Endothelial cell of umbilical vein (primary cell): ENCODE measurements at regions not wholly inside any gene's neighbourhood (a gene's known extent, or its start where the extent isn't known, plus 50 kb on each side); places are given as distances from the start of the nearest gene placed in this dataset.

Experiments
- EZH2 ChIP-seq: IDR thresholded peaks from 2 replicates; pipeline ENCODE4 v1.6.1; 2012; ENCODE audit warnings: borderline replicate concordance, low read depth, mild to moderate bottlenecking, moderate library complexity, low read length, inconsistent platforms; ENCODE audit not compliant: severe bottlenecking
- POLR2A ChIP-seq: IDR thresholded peaks from 2 replicates; pipeline ENCODE4 v1.6.1; 2012; ENCODE audit warnings: low read depth, mild to moderate bottlenecking, control low read depth, low read length
- POLR2AphosphoS5 ChIP-seq: IDR thresholded peaks from 2 replicates; pipeline ENCODE4 v1.6.1; 2012; ENCODE audit warnings: low read depth, mild to moderate bottlenecking, control low read depth, low read length, moderate library complexity; ENCODE audit not compliant: insufficient read depth
- TF ChIP-seq, protein P1 (sequence below), 2 donors: IDR thresholded peaks; 1 replicate in 1 of 2; 2 replicates in 1 of 2; pipeline ENCODE4 v1.5.1; 2011; ENCODE audit warnings: low read length in 2 of 2, mild to moderate bottlenecking in 2 of 2, moderate library complexity in 2 of 2, control low read depth in 1 of 2, inconsistent platforms in 1 of 2, low read depth in 1 of 2; ENCODE audit not compliant: insufficient read depth in 1 of 2; ENCODE audit errors: extremely low read depth in 1 of 2

DNA sequence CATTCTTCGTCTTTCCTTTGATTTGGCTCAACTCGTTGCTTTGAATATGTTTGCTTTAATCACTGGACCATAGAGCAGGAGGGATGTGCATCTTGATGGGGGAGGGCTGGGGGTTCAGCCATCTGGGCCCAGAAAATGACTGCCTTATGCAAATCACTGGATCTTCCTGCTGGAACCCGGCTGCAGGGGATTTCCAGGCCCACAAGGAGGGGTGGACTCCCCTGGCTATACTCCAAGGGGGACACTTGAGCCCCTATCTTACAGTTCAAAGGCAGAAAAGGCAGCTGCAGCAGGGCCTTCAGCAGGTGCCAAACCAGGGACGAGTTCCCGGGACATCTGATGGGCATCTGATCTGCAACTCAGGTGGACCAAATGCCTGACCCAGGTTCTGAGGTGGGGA, 122.5 kb downstream of the DICER1 start:
- TF ChIP-seq POLR2A (no peak), POLR2AphosphoS5 (no peak), EZH2 (no peak)
- TF ChIP-seq, protein P1, sequence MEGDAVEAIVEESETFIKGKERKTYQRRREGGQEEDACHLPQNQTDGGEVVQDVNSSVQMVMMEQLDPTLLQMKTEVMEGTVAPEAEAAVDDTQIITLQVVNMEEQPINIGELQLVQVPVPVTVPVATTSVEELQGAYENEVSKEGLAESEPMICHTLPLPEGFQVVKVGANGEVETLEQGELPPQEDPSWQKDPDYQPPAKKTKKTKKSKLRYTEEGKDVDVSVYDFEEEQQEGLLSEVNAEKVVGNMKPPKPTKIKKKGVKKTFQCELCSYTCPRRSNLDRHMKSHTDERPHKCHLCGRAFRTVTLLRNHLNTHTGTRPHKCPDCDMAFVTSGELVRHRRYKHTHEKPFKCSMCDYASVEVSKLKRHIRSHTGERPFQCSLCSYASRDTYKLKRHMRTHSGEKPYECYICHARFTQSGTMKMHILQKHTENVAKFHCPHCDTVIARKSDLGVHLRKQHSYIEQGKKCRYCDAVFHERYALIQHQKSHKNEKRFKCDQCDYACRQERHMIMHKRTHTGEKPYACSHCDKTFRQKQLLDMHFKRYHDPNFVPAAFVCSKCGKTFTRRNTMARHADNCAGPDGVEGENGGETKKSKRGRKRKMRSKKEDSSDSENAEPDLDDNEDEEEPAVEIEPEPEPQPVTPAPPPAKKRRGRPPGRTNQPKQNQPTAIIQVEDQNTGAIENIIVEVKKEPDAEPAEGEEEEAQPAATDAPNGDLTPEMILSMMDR (IDR thresholded peaks at IDR 0.05; ENCODE audit: extremely low read depth in 1 of 2, insufficient read depth in 1 of 2, low read depth in 1 of 2, low read length in 2 of 2), result no peak
